Progenitor cell of endocrine pancreas (in vitro differentiated cells): ENCODE measurements at regions not wholly inside any gene's neighbourhood (a gene's known extent, or its start where the extent isn't known, plus 50 kb on each side); places are given as distances from the start of the nearest gene placed in this dataset.

Source experiments
- DNase-seq: peaks from one replicate; pipeline ENCODE4 v3.0.0; 2021; ENCODE audit warnings: low spot score; ENCODE audit not compliant: unreplicated experiment
- H3K27ac Mint-ChIP-seq: 2 replicates; pipeline ENCODE4 v1.8.0; 2021; ENCODE audit warnings: mild to moderate bottlenecking, moderate library complexity, mixed read lengths
- H3K27me3 Mint-ChIP-seq: 2 replicates; pipeline ENCODE4 v1.8.0; 2021; ENCODE audit warnings: mixed read lengths
- H3K36me3 Mint-ChIP-seq: 2 replicates; pipeline ENCODE4 v1.8.0; 2022; ENCODE audit warnings: mixed read lengths; ENCODE audit not compliant: insufficient read depth
- H3K4me1 Mint-ChIP-seq: 2 replicates; pipeline ENCODE4 v1.8.0; 2021; ENCODE audit warnings: low read depth, mixed read lengths
- H3K4me3 Mint-ChIP-seq: 2 replicates; pipeline ENCODE4 v1.8.0; 2021; ENCODE audit warnings: low read depth, mild to moderate bottlenecking, moderate library complexity, mixed read lengths
- H3K9me3 Mint-ChIP-seq: 2 replicates; pipeline ENCODE4 v1.8.0; 2021; ENCODE audit warnings: low read depth, mixed read lengths
- CTCF ChIP-seq: fragments of 200-600 bp; sonication (generic); IDR thresholded peaks from one replicate; pipeline ENCODE4 v1.5.0; 2021; ENCODE audit warnings: antibody characterized with exemption, mild to moderate bottlenecking; ENCODE audit not compliant: unreplicated experiment

- no peak for DNase-seq
- TF ChIP-seq CTCF, result no peak
- peak overlapping the region; percentile 91 for H3K27ac Mint-ChIP-seq
- H3K36me3 Mint-ChIP-seq, result no peaks in the 10 kb centered on the region
- no peaks in the 10 kb centered on the region for H3K9me3 Mint-ChIP-seq
- no peak overlapping the region for H3K4me3 Mint-ChIP-seq
- H3K27me3 Mint-ChIP-seq, result no peaks in the 10 kb centered on the region
- H3K4me1 Mint-ChIP-seq, result peaks cover 44% of the 10 kb centered on the region
Measured at GRCh38 chr1:234750922-234751627, 141.1 kb upstream of the IRF2BP2 start.

GRCh38 chr1:234748713-234749112 lies 138.7 kb upstream of the IRF2BP2 start:
- Mint-ChIP-seq H3K27ac (no peak overlapping the region), H3K36me3 (no peaks in the 10 kb centered on the region), H3K27me3 (no peaks in the 10 kb centered on the region), H3K9me3 (no peaks in the 10 kb centered on the region), H3K4me1 (peaks cover 59% of the 10 kb centered on the region), H3K4me3 (no peak overlapping the region)
- TF ChIP-seq CTCF, result no peak
- DNase-seq, result no peak

DNA sequence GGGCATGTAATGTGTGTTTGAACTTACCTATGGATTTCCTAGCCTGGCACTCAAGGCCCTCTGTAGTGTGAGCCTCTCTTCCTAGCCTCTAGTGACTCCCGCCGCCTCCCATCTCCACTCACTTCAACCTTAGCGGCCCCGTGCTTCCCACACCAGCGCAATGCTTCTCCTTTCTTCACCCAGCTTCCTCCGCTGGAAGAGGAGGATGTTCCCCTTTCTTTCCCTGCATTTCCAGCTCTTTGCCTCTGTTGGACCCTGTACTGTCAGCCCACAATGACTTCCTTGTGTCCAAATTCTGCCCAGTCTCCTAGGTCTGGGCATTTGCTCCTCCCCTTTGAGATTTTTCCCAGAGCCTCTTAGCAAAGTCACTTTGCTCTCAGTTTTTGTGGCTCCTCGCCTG lies 138.1 kb upstream of the IRF2BP2 start:
- Mint-ChIP-seq H3K27ac (peak overlapping the region; percentile 46), H3K36me3 (no peaks in the 10 kb centered on the region), H3K27me3 (no peaks in the 10 kb centered on the region), H3K4me3 (no peak overlapping the region), H3K9me3 (no peaks in the 10 kb centered on the region), H3K4me1 (peaks cover 61% of the 10 kb centered on the region)
- no peak for TF ChIP-seq CTCF
- DNase-seq, result no peak

- no peaks in the 10 kb centered on the region for H3K9me3 Mint-ChIP-seq
- no peak overlapping the region for H3K4me3 Mint-ChIP-seq
Measured at GRCh38 chr1:234746798-234747196, 136.8 kb upstream of the IRF2BP2 start.

More at GRCh38 chr1:234746798-234747196, 136.8 kb upstream of the IRF2BP2 start:
- H3K27me3 Mint-ChIP-seq, result no peaks in the 10 kb centered on the region
- peaks cover 51% of the 10 kb centered on the region for H3K4me1 Mint-ChIP-seq
- no peak for TF ChIP-seq CTCF
- H3K36me3 Mint-ChIP-seq, result no peaks in the 10 kb centered on the region
- H3K27ac Mint-ChIP-seq, result peak overlapping the region; percentile 79
- no peak for DNase-seq
